ENCODE measurements at regions not wholly inside any gene's neighbourhood (a gene's known extent, or its start where the extent isn't known, plus 50 kb on each side); places are given as distances from the start of the nearest gene placed in this dataset.

GRCh38 chr2:120956486-120957156 lies 221.0 kb downstream of the GLI2 start:
- CTCF ChIA-PET = no interaction called here
- Mint-ChIP-seq H3K36me3 (no peaks in the 10 kb centered on the region), H3K27ac (no peak overlapping the region), H3K9me3 (ENCODE audit: low read depth) (no peaks in the 10 kb centered on the region), H3K4me1 (no peaks in the 10 kb centered on the region), H3K27me3 (no peaks in the 10 kb centered on the region), H3K4me3 (no peak overlapping the region)
- DNase-seq = no peak
- no peak for ATAC-seq

GRCh38 chr2:120957905-120958304 lies 222.2 kb downstream of the GLI2 start:
- H3K4me3 Mint-ChIP-seq = no peak overlapping the region
- H3K36me3 Mint-ChIP-seq = no peaks in the 10 kb centered on the region
- H3K4me1 Mint-ChIP-seq = no peaks in the 10 kb centered on the region
- no peak overlapping the region for H3K27ac Mint-ChIP-seq
- no peaks in the 10 kb centered on the region for H3K9me3 Mint-ChIP-seq (ENCODE audit: low read depth)
- CTCF ChIA-PET = no interaction called here
- ATAC-seq (no peak), DNase-seq (no peak)
- no peaks in the 10 kb centered on the region for H3K27me3 Mint-ChIP-seq

- Mint-ChIP-seq H3K36me3 (no peaks in the 10 kb centered on the region), H3K9me3 (ENCODE audit: low read depth) (no peaks in the 10 kb centered on the region), H3K4me1 (no peaks in the 10 kb centered on the region), H3K4me3 (no peak overlapping the region), H3K27ac (no peak overlapping the region), H3K27me3 (no peaks in the 10 kb centered on the region)
- DNase-seq (no peak), ATAC-seq (no peak)
- CTCF ChIA-PET = no interaction called here
Observed at GRCh38 chr2:120958623-120959366, 223.1 kb downstream of the GLI2 start.

- no peak for ATAC-seq
- H3K27me3 Mint-ChIP-seq = no peaks in the 10 kb centered on the region
- H3K4me3 Mint-ChIP-seq = no peak overlapping the region
- no peak for DNase-seq
- H3K4me1 Mint-ChIP-seq = no peaks in the 10 kb centered on the region
- CTCF ChIA-PET = no interaction called here
- no peaks in the 10 kb centered on the region for H3K36me3 Mint-ChIP-seq
- H3K9me3 Mint-ChIP-seq (ENCODE audit: low read depth) = no peaks in the 10 kb centered on the region
- H3K27ac Mint-ChIP-seq = no peak overlapping the region
Observed at GRCh38 chr2:120959426-120959825, 223.8 kb downstream of the GLI2 start.

GRCh38 chr2:120960770-120961366 lies 225.2 kb downstream of the GLI2 start:
- Mint-ChIP-seq H3K9me3 (ENCODE audit: low read depth) (no peaks in the 10 kb centered on the region), H3K27me3 (no peaks in the 10 kb centered on the region), H3K4me1 (no peaks in the 10 kb centered on the region), H3K36me3 (no peaks in the 10 kb centered on the region), H3K27ac (no peak overlapping the region), H3K4me3 (no peak overlapping the region)
- ATAC-seq (no peak), DNase-seq (no peak)
- CTCF ChIA-PET = no interaction called here

GRCh38 chr2:120961396-120961795 lies 225.7 kb downstream of the GLI2 start:
- Mint-ChIP-seq H3K4me3 (no peak overlapping the region), H3K27me3 (no peaks in the 10 kb centered on the region), H3K9me3 (ENCODE audit: low read depth) (no peaks in the 10 kb centered on the region), H3K36me3 (no peaks in the 10 kb centered on the region), H3K4me1 (no peaks in the 10 kb centered on the region), H3K27ac (no peak overlapping the region)
- DNase-seq (no peak), ATAC-seq (no peak)
- CTCF ChIA-PET = no interaction called here

GRCh38 chr2:120963997-120964705 lies 228.5 kb downstream of the GLI2 start:
- H3K9me3 Mint-ChIP-seq (ENCODE audit: low read depth) = no peaks in the 10 kb centered on the region
- H3K36me3 Mint-ChIP-seq = no peaks in the 10 kb centered on the region
- ATAC-seq = no peak
- H3K27me3 Mint-ChIP-seq = no peaks in the 10 kb centered on the region
- DNase-seq = no peak
- H3K4me3 Mint-ChIP-seq = no peak overlapping the region
- no peaks in the 10 kb centered on the region for H3K4me1 Mint-ChIP-seq
- no peak overlapping the region for H3K27ac Mint-ChIP-seq
- CTCF ChIA-PET = no interaction called here

GRCh38 chr2:120964819-120965218 lies 229.2 kb downstream of the GLI2 start:
- Mint-ChIP-seq H3K36me3 (no peaks in the 10 kb centered on the region), H3K4me1 (no peaks in the 10 kb centered on the region), H3K27ac (no peak overlapping the region), H3K27me3 (no peaks in the 10 kb centered on the region), H3K9me3 (ENCODE audit: low read depth) (no peaks in the 10 kb centered on the region), H3K4me3 (no peak overlapping the region)
- ATAC-seq (no peak), DNase-seq (no peak)
- CTCF ChIA-PET = no interaction called here

- H3K4me3 Mint-ChIP-seq = no peak overlapping the region
- CTCF ChIA-PET = no interaction called here
- DNase-seq = no peak
Observed at GRCh38 chr2:120966510-120967254, 231.0 kb downstream of the GLI2 start.

GRCh38 chr2:120968307-120969015 lies 232.8 kb downstream of the GLI2 start:
- Mint-ChIP-seq H3K36me3 (no peaks in the 10 kb centered on the region), H3K27me3 (no peaks in the 10 kb centered on the region), H3K4me1 (no peaks in the 10 kb centered on the region), H3K27ac (no peak overlapping the region), H3K4me3 (no peak overlapping the region), H3K9me3 (ENCODE audit: low read depth) (no peaks in the 10 kb centered on the region)
- ATAC-seq (no peak), DNase-seq (no peak)
- CTCF ChIA-PET = no interaction called here

More at GRCh38 chr2:120966510-120967254, 231.0 kb downstream of the GLI2 start:
- Mint-ChIP-seq H3K36me3 (no peaks in the 10 kb centered on the region), H3K4me1 (no peaks in the 10 kb centered on the region), H3K9me3 (ENCODE audit: low read depth) (no peaks in the 10 kb centered on the region), H3K27me3 (no peaks in the 10 kb centered on the region), H3K27ac (no peak overlapping the region)
- no peak for ATAC-seq

GRCh38 chr2:120969613-120970355 lies 234.1 kb downstream of the GLI2 start:
- CTCF ChIA-PET = no interaction called here

GRCh38 chr2:120971866-120972265 lies 236.2 kb downstream of the GLI2 start:
- no peak for ATAC-seq
- Mint-ChIP-seq H3K4me3 (no peak overlapping the region), H3K27ac (no peak overlapping the region), H3K9me3 (ENCODE audit: low read depth) (no peaks in the 10 kb centered on the region), H3K36me3 (no peaks in the 10 kb centered on the region), H3K27me3 (no peaks in the 10 kb centered on the region), H3K4me1 (no peaks in the 10 kb centered on the region)
- DNase-seq = no peak
- CTCF ChIA-PET = no interaction called here

More at GRCh38 chr2:120969613-120970355, 234.1 kb downstream of the GLI2 start:
- Mint-ChIP-seq H3K4me1 (no peaks in the 10 kb centered on the region), H3K36me3 (no peaks in the 10 kb centered on the region), H3K27ac (no peak overlapping the region), H3K4me3 (no peak overlapping the region), H3K27me3 (no peaks in the 10 kb centered on the region), H3K9me3 (ENCODE audit: low read depth) (no peaks in the 10 kb centered on the region)
- DNase-seq (no peak), ATAC-seq (no peak)
